Astrocyte of the cerebellum (primary cell): ENCODE measurements at regions not wholly inside any gene's neighbourhood (a gene's known extent, or its start where the extent isn't known, plus 50 kb on each side); places are given as distances from the start of the nearest gene placed in this dataset.

Experiments
- DNase-seq: peaks from one replicate; pipeline ENCODE4 v3.0.0-alpha.2; 2011; ENCODE audit warnings: low read depth
- H3K4me3 ChIP-seq: 2 replicates; pipeline ENCODE4 v1.5.1; 2011; ENCODE audit warnings: mild to moderate bottlenecking, low read depth, low read length, moderate library complexity
- CTCF ChIP-seq: IDR thresholded peaks from 2 replicates; pipeline ENCODE4 v1.5.1; 2012; ENCODE audit warnings: low read length, low read depth, moderate library complexity, mild to moderate bottlenecking; ENCODE audit errors: missing control alignments
- in situ Hi-C: cut with HindIII; loops from 2 replicates; pipeline ENCODE4 v1.10.0; 2017; ENCODE audit warnings: low sequenced_read_pairs

GRCh38 chr4:13892739-13893105 lies 265.2 kb upstream of the BOD1L1 start:
- no peak overlapping the region for H3K4me3 ChIP-seq
- TF ChIP-seq CTCF, result no peak
- DNase-seq, result no peak
- in situ Hi-C loops, result no loop called here

- in situ Hi-C loops, result no loop called here
- no peak for DNase-seq
- H3K4me3 ChIP-seq, result no peak overlapping the region
- TF ChIP-seq CTCF, result no peak
Observed at GRCh38 chr4:13893211-13893610, 265.7 kb upstream of the BOD1L1 start.

- in situ Hi-C loops, result no loop called here
- H3K4me3 ChIP-seq, result no peak overlapping the region
- DNase-seq, result no peak
- no peak for TF ChIP-seq CTCF
Observed at GRCh38 chr4:13893987-13894386, 266.5 kb upstream of the BOD1L1 start.

- TF ChIP-seq CTCF, result no peak
- in situ Hi-C loops, result no loop called here
Observed at GRCh38 chr4:13900780-13901179, 273.3 kb upstream of the BOD1L1 start.

GRCh38 chr4:13902146-13902545 lies 274.6 kb upstream of the BOD1L1 start:
- no peak for DNase-seq
- in situ Hi-C loops, result no loop called here
- no peak for TF ChIP-seq CTCF
- H3K4me3 ChIP-seq, result no peak overlapping the region

More at GRCh38 chr4:13900780-13901179, 273.3 kb upstream of the BOD1L1 start:
- DNase-seq, result no peak
- H3K4me3 ChIP-seq, result no peak overlapping the region

GRCh38 chr4:13903061-13903460 lies 275.5 kb upstream of the BOD1L1 start:
- in situ Hi-C loops, result no loop called here
- no peak overlapping the region for H3K4me3 ChIP-seq
- no peak for TF ChIP-seq CTCF
- DNase-seq, result no peak

- no peak for TF ChIP-seq CTCF
- no peak overlapping the region for H3K4me3 ChIP-seq
- in situ Hi-C loops, result no loop called here
- DNase-seq, result no peak
Observed at GRCh38 chr4:13903901-13904300, 276.4 kb upstream of the BOD1L1 start.
